ENCODE measurements at regions not wholly inside any gene's neighbourhood (a gene's known extent, or its start where the extent isn't known, plus 50 kb on each side); places are given as distances from the start of the nearest gene placed in this dataset.

- no peak for DNase-seq
These were observed 290.0 kb downstream of the MZT1 start for GRCh38 chr13:72437458-72437857.

GRCh38 chr13:72435251-72435650, 292.2 kb downstream of the MZT1 start:
- no peak for DNase-seq

GRCh38 chr13:72431981-72432682, 295.3 kb downstream of the MZT1 start:
- DNase-seq, result no peak

GRCh38 chr13:72430923-72431322, 296.5 kb downstream of the MZT1 start:
- no peak for DNase-seq

- DNase-seq, result no peak
These were observed 299.5 kb downstream of the MZT1 start for GRCh38 chr13:72427757-72428528.

- DNase-seq, result no peak
These were observed 303.4 kb downstream of the MZT1 start for GRCh38 chr13:72424059-72424458.

- DNase-seq, result no peak
These were observed 311.6 kb downstream of the MZT1 start for GRCh38 chr13:72415817-72416216.

- no peak for DNase-seq
These were observed 314.9 kb downstream of the MZT1 start for GRCh38 chr13:72412481-72412880.

GRCh38 chr13:72405441-72405840, 322.0 kb downstream of the MZT1 start:
- no peak for DNase-seq

- no peak for DNase-seq
These were observed 323.9 kb downstream of the MZT1 start for GRCh38 chr13:72403396-72404010.

GRCh38 chr13:72400856-72401255, 326.6 kb downstream of the MZT1 start:
- DNase-seq, result no peak

- DNase-seq, result no peak
These were observed 328.1 kb downstream of the MZT1 start for GRCh38 chr13:72399351-72399750.

- no peak for DNase-seq
These were observed 330.2 kb downstream of the MZT1 start for GRCh38 chr13:72397265-72397664.

- DNase-seq, result no peak
These were observed 336.5 kb downstream of the MZT1 start for GRCh38 chr13:72390909-72391308.

- DNase-seq, result no peak
These were observed 341.2 kb downstream of the MZT1 start for GRCh38 chr13:72386138-72386684.

GRCh38 chr13:72384879-72385278, 342.6 kb downstream of the MZT1 start:
- no peak for DNase-seq

- no peak for DNase-seq
These were observed 343.1 kb downstream of the MZT1 start for GRCh38 chr13:72384186-72384823.

GRCh38 chr13:72383646-72384045, 343.8 kb downstream of the MZT1 start:
- DNase-seq, result no peak

- DNase-seq, result no peak
These were observed 347.8 kb downstream of the MZT1 start for GRCh38 chr13:72379581-72379980.

- DNase-seq, result no peak
These were observed 359.4 kb downstream of the MZT1 start for GRCh38 chr13:72368031-72368430.

GRCh38 chr13:72346716-72347115, 380.7 kb downstream of the MZT1 start:
- DNase-seq, result no peak

GRCh38 chr13:72342364-72342763, 385.1 kb downstream of the MZT1 start:
- no peak for DNase-seq

GRCh38 chr13:72341904-72342303, 385.5 kb downstream of the MZT1 start:
- DNase-seq, result no peak
